GM21737 (cell line): ENCODE measurements at regions not wholly inside any gene's neighbourhood (a gene's known extent, or its start where the extent isn't known, plus 50 kb on each side); places are given as distances from the start of the nearest gene placed in this dataset.
A peak's percentile ranks its signal among the peaks of the same experiment; 100 is the strongest.
"Not testable (repeated sequence)": the region's sequence is repeated elsewhere in the genome, so short reads cannot be mapped to it uniquely, and the experiment has no call there.

ENCODE experiments used
- ATAC-seq: cut with Tn5 transposase; IDR thresholded peaks from one replicate; pipeline ENCODE4 v1.9.1; 2021; ENCODE audit warnings: mild to moderate bottlenecking, moderate library complexity; ENCODE audit not compliant: unreplicated experiment

DNA sequence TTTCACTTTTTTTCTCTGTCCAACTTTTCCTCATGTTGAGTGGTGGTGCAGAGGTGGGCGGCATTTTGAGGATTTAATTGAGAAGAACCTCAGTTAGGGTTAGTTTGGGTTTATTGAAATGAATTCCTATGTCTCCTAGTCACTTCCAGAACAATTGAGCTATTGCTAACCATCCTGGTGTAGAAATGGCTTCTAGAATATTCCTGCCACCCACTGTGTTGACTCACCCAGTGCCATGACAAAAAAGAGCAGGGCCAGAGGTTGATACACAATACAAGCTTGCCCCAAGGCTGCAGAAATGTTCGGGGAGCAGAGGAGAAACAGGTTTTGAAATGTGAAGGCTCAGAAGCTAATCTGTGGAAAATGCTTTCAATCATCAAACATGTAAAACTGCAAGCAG, 167.1 kb upstream of the TRIB2 start:
- ATAC-seq: no peak

DNA sequence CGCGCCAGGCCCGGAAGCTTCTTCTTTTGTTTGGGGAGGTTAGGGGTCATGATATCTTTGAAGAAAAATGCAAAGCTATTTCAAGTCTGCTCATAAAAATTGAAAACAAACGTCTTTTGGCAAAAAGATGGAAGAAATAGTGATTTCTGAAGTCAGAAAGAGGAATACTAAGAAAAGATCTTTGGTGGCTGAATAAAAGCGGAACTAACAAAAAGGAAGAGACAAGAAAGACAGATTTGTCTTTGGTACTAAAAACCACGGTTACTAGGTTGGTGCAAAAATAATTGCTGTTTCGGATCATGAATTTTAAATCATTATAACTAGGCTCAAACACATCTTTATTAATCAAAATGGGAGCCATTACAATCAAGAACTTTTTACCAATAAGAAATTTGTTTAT, 164.6 kb upstream of the TRIB2 start:
- no peak for ATAC-seq

DNA sequence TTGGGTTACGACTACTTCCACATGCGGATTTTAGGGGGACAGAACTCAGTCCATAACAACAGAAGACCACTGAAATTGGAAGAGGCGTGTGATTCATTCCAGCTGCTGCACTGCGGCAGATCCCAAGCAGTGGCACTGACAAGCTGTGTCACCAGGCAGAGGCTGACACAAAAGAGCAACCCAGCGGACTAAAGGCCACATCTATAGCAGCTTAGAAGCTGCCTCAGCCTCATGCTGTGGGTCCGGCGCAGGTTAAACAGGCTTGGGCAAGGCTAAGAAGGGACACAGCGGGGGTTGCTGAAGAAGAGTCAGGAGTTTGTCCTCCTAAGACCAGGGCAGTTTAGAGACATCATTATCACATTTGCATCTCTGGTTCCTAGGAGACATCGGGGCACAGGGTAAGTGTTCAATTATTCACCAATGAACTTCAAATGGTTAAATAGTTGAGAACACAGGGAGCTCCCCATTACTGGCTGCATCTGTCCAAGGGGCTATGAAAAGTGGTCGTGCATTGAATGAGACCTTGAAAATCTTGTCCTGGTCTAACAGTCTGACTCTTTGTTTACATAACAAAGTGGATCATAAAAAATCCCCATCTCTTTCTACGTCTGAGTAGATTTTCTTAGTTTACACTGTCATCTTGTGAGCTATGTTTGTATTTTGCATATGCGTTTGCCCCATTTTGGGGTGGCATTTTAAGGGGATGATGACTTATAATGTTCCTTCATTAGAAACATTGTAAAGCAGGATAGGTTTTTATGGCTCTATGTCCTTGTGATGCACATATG, 162.3 kb upstream of the TRIB2 start:
- ATAC-seq: no peak

DNA sequence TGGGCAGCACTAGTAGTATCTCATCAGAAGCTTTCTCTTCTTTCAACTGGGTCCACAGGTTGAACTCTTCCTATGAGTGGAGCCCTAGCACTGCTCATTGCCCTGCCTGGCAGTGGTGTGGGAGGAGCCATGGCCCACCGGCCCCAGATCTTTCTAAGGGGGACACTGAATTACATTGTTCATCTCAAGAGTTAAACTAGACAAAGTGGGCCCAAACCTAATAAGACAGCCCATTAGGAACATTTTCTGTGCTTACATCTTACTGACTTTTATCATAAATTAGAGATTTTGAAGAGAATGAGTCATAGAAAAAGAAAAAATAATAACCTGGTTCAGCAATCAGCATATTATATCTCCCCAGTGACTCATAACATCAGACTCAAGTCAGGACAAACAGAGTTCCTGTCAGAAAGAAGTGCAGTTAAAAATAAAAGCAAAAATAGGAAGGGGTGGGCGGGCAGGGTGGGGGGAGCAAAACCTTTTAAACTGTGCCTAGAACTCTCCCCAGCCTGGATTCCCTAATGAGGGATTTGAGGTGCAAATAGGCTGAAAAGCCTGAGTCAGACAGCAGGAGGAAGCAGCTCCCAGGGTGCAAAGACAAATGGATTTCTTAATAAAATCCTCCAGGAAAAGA, 161.6 kb upstream of the TRIB2 start:
- no peak for ATAC-seq

DNA sequence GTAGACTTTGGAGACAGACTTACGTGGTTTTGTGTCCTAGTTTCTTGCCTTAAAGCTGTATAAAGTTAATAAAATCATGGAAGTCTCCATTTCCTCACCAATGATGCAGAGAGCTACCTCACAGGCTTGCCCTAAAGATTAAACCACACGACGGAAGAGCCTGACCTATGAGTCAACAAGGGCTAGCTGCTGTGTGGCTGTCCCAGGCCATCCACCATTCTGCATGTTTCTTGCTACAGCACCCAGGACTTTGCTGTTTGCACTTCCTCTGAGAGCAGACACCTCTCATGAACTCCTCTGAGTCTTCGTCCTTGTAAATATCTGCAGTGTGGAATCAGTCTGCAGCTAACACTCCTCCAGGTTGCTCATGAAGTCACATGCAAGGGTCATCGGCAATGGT, 160.0 kb upstream of the TRIB2 start:
- no peak for ATAC-seq

DNA sequence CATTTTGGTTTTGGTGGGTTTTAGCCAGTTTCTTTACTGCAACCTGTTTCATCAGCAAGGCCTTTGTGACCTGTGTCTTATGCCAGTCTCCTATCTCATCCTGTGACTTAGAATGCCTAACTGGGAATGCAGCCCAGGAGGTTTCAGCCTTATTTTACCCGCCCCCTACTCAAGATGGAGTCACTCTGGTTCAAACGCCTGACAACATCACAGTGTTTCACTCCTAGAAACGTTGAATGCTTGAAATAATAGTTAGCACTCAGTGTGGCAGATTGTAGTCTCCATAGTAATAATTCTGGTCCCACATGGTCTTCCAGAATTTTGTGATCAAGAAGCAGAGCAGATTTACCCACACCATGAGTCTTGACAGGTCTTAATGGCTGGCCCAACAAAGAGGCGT, 159.0 kb upstream of the TRIB2 start:
- no peak for ATAC-seq

DNA sequence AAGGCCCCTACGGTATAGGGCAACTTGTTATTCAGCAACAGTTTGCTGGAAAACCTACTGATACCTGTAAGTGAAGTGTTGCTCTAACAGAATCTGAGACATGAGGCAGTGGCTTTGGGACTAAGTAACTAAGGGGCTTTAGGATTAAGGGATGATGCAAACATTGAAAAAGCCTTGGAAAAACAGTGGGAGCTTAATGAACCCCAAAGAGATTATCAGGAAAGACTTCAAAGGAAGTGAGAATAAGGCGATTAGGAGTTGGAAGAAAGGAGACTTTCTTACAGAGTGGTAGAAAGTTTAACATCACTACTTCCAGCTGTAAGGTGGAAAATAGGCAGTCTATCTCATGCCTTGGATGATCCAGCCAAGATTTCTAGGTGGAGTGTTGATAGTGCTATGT, 158.2 kb upstream of the TRIB2 start:
- no peak for ATAC-seq

DNA sequence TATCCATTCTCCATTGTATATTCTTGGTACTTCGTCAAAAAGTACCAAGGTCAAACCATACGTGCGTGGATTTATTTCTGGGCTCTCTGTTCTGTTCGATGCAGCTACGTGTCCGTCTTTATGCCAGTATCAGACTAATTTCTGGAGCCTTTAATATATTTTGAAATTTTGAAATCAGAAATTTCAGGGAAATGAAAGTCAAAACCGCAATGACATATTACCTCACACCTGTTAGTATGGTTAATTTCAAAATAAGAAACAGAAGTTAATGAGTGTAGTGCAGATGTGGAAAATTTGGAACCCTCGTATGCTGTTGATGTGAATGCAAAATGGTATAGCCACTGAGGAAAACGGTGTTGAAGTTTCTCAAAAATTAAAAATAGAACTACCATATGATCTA, 156.1 kb upstream of the TRIB2 start:
- no peak for ATAC-seq

DNA sequence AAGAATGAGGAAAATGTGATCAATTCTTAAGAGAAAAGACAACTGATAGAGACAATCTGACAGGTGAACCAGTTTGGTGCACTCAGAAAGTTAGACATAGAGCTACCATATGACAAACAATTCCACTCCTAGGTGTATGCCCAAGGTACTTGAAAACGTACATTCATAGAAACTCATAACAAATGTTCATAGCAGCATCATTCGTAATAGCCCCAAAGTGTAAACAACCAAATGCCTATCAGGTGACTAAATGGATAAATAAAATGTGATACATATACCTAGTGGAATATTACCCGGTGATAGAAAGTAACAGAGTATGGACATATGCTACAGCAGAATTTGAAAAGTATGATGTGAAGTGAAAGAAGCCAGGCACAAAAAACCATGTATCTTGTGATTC, 149.3 kb upstream of the TRIB2 start:
- ATAC-seq: no peak

DNA sequence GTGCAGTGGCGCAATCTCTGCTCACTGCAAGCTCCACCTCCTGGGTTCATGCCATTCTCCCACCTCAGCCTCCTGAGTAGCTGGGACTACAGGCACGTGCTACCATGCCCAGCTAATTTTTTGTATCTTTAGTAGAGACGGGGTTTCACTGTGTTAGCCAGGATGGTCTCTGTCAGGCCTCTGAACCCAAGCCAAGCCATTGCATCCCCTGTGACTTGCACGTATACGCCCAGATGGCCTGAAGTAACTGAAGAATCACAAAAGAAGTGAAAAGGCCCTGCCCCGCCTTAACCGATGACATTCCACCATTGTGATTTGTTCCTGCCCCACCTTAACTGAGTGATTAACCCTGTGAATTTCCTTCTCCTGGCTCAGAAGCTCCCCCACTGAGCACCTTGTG, 147.2 kb upstream of the TRIB2 start:
- ATAC-seq: not testable (repeated sequence)

DNA sequence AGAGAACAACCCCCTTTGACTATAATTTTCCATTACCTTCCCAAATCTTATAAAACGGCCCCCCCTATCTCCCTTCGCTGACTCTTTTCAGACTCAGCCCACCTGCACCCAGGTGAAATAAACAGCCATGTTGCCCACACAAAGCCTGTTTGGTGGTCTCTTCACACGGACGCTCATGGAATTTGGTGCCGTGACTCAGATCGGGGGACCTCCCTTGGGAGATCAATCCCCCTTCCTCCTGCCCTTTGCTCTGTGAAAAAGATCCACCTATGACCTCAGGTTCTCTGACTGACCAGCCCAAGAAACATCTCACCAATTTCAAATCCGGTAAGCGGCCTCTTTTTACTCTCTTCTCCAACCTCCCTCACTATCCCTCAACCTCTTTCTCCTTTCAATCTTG, 146.8 kb upstream of the TRIB2 start:
- ATAC-seq: not testable (repeated sequence)

DNA sequence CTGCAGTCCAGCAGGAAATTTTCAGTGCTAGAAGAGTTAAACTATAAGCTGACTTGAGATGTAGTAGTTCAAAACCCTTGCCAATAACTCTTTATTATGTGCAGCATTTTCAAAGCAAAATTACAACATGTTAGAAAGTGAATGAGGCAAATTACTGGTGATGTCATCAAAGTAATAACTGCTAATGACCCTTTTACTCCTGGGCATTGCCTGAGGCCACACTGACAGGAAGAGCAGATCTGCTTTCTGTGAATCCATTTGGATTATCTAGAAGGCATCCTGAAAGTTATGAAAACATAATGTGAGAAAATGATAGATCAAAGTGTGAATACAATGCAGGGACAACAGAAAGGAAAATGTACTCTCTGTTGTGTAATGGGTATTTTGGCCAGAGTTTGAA, 139.6 kb upstream of the TRIB2 start:
- no peak for ATAC-seq

DNA sequence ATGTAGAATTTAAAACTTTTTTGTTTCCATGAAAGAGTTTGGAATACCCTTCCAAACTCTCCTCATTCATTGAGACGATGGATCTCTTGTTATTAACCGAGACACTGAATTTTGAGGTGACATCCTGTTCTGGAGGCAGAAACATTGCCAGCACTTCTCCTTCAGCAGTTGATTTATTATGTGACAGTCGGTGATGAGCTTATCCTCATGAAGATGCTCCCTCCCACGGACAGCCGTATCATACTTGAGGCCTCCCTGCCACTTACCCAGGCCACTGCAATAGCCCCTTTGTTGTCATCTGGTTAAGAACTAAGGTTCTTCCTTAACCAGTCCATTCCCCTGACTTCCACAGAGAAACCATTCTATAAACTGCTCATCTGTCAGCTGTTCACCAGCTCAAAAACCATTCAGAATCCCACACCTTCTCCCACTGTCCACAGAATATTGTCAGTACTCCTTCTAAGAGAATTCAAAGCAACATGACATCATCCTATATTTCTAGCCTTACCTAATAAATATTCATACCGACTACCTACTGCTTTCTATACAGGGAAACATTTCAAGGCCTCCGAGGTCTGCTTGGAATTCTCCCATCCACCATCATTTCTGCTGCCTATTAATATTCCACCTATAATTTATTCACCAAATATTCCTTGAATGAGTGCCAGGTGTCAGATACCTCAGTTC, 139.0 kb upstream of the TRIB2 start:
- ATAC-seq: no peak

DNA sequence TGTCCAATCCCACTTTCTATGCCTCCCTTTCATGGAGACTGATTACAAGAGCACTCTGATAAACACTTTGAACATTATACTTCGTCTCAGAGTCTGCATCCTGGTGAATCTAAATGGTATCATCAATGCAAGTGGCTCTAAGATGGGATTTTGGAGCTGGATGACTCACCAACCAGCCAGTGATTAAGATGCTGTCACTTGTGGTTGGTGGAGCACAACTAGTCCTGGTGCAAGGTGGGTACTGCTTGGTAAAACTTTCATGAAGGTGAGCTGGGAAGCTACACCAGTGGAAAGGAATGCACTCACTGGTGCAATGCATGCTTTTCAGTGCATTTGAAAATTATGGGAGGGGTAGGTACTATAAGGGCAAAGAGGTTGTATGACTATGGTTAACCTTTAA, 137.7 kb upstream of the TRIB2 start:
- no peak for ATAC-seq

DNA sequence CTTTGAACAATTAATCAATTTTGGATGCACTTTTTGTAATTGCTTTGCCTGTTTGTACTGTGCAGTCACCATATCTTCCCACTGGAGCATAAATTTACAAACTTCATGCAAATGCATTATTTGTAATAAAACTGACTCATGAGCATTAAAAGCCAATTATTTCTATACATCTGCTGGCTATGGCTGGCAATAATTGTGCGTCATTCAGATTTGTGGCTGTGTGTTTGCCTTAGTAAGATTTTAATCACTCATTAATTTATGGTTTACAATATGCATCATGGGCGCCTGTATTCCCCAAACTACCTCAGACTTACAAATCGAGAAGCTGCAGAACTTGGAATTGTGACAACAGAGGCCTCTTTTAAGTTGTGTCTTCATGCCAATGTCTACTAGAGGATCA, 132.4 kb upstream of the TRIB2 start:
- ATAC-seq: no peak

DNA sequence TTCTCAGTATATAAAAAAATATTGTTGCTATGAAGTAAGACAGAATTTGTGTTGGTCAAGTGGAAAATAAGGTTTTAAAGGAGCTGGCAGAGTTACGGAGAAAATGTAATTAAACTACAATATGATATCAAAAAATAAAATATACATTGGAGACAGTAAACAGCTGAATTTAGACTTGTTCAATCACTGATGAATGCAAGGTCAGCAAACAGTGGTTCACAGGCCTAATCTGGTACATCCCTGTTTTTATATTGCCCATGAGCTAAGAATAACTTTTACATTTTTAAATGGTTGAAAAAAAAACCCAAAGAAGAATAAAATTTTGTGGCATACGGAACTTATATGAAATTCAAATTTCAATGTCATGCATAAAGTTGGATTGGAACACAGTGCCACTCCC, 131.0 kb upstream of the TRIB2 start:
- ATAC-seq: no peak

DNA sequence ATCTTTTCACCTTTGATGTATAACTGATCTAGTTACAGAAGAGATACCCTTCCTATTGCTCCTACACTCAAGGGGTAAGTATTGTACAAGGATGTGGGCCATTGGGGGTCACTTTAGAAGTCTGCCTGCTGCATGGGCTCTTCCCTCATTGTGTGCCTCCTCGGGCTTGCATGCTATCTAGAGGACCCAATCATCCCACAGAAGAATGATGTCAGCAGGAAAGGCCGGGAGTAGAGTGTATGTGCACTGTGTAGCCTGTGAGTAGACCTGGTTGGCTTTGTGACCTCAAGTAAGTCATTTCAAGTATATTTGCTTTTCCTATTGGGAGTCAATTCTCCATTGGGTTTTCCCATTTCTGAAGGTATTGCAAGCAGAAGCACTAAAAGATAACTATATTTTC, 129.5 kb upstream of the TRIB2 start:
- no peak for ATAC-seq

DNA sequence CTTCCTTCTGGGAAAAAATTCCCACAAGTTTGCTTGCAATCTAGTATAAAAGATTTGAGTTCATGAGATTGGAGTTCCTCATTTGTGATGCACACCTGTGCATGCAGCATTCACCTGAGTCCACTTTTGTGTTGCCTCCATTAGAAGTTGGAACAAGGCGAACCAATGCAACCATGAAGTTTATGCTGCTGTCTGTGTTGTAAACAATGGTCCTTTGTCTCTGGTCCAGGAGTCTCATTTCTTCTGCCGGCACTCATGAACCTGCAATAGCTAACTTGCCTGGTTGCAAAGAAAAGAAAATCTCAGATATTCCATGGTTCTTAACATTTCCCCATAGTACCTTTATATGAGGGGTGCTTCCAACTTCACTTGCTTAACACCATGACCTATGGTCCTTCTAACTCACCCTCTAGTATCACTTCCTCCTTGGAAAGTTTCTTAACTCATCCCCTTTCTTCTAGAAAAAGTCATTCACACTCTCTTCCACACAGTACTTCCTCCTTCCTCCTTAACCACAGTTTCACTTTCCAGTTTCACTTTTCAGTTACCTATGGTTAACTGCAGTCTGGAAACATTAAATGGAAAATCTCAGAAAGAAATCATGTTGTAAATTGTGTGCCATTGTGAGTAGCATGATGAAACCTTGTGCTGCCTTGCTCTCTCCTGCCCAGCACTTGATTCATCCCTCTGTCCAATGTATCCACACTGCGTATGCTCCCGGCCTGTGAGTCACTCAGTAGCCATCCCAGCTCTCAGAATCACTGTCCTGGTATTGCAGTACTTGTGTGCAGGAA, 128.8 kb upstream of the TRIB2 start:
- ATAC-seq: peak; percentile 79

DNA sequence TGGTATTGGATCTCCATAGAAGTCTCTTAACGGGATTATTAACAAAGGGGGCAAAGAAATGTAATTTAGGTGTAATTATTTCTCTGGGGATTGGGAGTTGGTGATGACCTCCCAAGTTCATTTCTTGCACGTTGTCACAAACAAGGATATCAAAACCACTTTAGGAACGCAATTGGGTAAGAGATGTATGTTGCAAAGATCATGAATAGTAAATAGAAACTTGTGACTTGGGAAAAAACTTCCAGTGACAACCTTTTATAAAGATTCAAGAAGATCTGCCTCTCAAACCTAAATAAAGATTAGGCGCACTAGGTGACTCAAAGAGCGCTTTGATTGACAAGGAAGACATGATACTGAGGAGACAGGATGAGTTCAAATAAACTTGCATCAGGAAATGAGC, 127.8 kb upstream of the TRIB2 start:
- no peak for ATAC-seq

DNA sequence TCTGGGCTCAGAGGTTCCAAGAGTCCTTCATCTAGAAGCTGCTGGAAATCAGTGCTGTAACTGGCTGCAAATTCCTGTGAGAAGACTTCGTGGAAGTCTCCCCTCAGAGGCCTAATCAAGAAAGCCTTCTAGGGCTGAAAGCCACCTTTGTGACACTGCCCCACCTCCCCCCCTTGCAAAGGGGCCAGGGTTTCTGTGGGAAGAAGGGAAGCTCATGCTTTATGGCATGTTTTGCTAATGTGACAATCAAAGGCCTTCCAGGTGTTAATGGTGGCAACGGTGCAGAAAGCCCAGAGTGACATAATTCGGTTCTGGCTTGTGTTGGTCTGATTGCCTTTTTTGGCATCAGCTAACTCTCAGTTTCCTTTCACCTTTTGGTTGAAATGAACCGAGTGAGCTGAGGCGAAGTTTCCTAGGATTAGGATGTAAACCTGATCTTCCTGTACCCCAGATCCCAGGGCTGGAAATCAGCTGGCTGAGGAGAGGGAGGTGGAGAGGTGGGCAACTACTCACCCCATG, 126.9 kb upstream of the TRIB2 start:
- ATAC-seq: no peak

DNA sequence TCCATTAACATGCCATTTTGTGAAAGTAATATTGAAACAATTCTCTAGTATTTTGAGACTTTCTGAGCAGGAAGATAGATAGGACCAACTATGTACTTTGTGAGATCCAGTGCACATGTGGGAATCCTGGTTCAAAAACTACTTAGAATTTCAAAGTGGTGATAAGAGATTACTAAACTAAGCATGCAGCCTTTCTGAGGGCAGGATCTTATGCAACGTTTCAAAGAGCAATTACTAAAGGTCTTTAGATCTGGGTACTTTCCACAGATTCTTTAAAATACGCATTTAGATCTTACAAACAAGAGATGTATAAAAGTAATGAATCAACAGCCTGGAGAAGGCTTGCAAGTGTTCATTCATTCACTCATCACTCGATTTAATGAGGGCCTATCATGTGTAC, 124.4 kb upstream of the TRIB2 start:
- ATAC-seq: no peak
